Naive B cell (primary cell): ENCODE measurements at regions not wholly inside any gene's neighbourhood (a gene's known extent, or its start where the extent isn't known, plus 50 kb on each side); places are given as distances from the start of the nearest gene placed in this dataset.
A peak's percentile ranks its signal among the peaks of the same experiment; 100 is the strongest.

Experiments used
- ATAC-seq, 2 donors: fragments of 150-1000 bp; cut with Tn5 transposase; 2 replicates each; pipeline ENCODE4 v1.10.0; 2021; ENCODE audit warnings: low read depth in 2 of 2, mild to moderate bottlenecking in 2 of 2, moderate library complexity in 2 of 2
- DNase-seq: peaks from one replicate; pipeline ENCODE4 v3.0.0; 2022
- H3K27ac Mint-ChIP-seq, 6 donors: one replicate each; pipeline ENCODE4 v1.8.0; 2020 to 2022; ENCODE audit warnings: mild to moderate bottlenecking in 6 of 6, mixed read lengths in 6 of 6, moderate library complexity in 5 of 6, inconsistent platforms in 2 of 6
- H3K27me3 Mint-ChIP-seq, 3 donors: one replicate each; pipeline ENCODE4 v1.8.0; 2021 to 2022; ENCODE audit warnings: mixed read lengths in 3 of 3, mild to moderate bottlenecking in 1 of 3
- H3K36me3 Mint-ChIP-seq, 2 donors: one replicate each; pipeline ENCODE4 v1.8.0; 2020 to 2022; ENCODE audit warnings: mixed read lengths in 2 of 2, inconsistent platforms in 1 of 2, mild to moderate bottlenecking in 1 of 2
- H3K4me1 Mint-ChIP-seq, 3 donors: one replicate each; pipeline ENCODE4 v1.8.0; 2020 to 2022; ENCODE audit warnings: mixed read lengths in 3 of 3, inconsistent platforms in 1 of 3, mild to moderate bottlenecking in 1 of 3, moderate library complexity in 1 of 3
- H3K4me3 Mint-ChIP-seq, 8 donors: one replicate each; pipeline ENCODE4 v1.8.0; 2020 to 2022; ENCODE audit warnings: mild to moderate bottlenecking in 8 of 8, mixed read lengths in 8 of 8, moderate library complexity in 8 of 8, inconsistent platforms in 2 of 8
- H3K9me3 Mint-ChIP-seq, 7 donors: one replicate each; pipeline ENCODE4 v1.8.0; 2020 to 2022; ENCODE audit warnings: mixed read lengths in 7 of 7, mild to moderate bottlenecking in 5 of 7, inconsistent platforms in 2 of 7, moderate library complexity in 1 of 7

- no peak for ATAC-seq
- no peak for DNase-seq
- no peak overlapping the region for H3K4me3 Mint-ChIP-seq
- no peak overlapping the region for H3K27ac Mint-ChIP-seq
- H3K27me3 Mint-ChIP-seq = peaks cover 0 to 9% (median 0%) of the 10 kb centered on the region in 3 donors
- H3K9me3 Mint-ChIP-seq = peaks cover 0 to 13% (median 5%) of the 10 kb centered on the region in 7 donors
- H3K36me3 Mint-ChIP-seq = no peaks in the 10 kb centered on the region
- H3K4me1 Mint-ChIP-seq = no peaks in the 10 kb centered on the region
These were observed 189.6 kb downstream of the COX7C start for GRCh38 chr5:86807046-86808031.

- Mint-ChIP-seq H3K9me3 (peaks cover 0 to 6% (median 0%) of the 10 kb centered on the region in 7 donors), H3K27ac (no peak overlapping the region), H3K27me3 (peaks cover 0 to 4% (median 0%) of the 10 kb centered on the region in 3 donors), H3K36me3 (no peaks in the 10 kb centered on the region), H3K4me3 (no peak overlapping the region), H3K4me1 (no peaks in the 10 kb centered on the region)
- DNase-seq (no peak), ATAC-seq (no peak)
These were observed 196.6 kb downstream of the COX7C start for GRCh38 chr5:86814315-86814714.

- DNase-seq = no peak
- no peak for ATAC-seq
- Mint-ChIP-seq H3K4me1 (no peaks in the 10 kb centered on the region), H3K27ac (peak overlapping the region in 1 of 6 donors; percentile 11), H3K4me3 (no peak overlapping the region), H3K27me3 (peaks cover 0 to 3% (median 0%) of the 10 kb centered on the region in 3 donors), H3K36me3 (no peaks in the 10 kb centered on the region), H3K9me3 (peaks cover 0 to 5% (median 0%) of the 10 kb centered on the region in 7 donors)
These were observed 197.2 kb downstream of the COX7C start for GRCh38 chr5:86814907-86815306.

GRCh38 chr5:86824637-86825036 lies 206.9 kb downstream of the COX7C start:
- Mint-ChIP-seq H3K27ac (no peak overlapping the region), H3K36me3 (no peaks in the 10 kb centered on the region), H3K4me1 (no peaks in the 10 kb centered on the region), H3K9me3 (peaks cover 0 to 4% (median 3%) of the 10 kb centered on the region in 7 donors), H3K27me3 (peaks cover 0 to 5% (median 0%) of the 10 kb centered on the region in 3 donors), H3K4me3 (no peak overlapping the region)
- DNase-seq (no peak), ATAC-seq (no peak)

- DNase-seq = no peak
- H3K4me3 Mint-ChIP-seq = no peak overlapping the region
- H3K27ac Mint-ChIP-seq = peak overlapping the region in 1 of 6 donors; percentile 75
- peaks cover 0 to 5% (median 0%) of the 10 kb centered on the region in 3 donors for H3K27me3 Mint-ChIP-seq
- H3K36me3 Mint-ChIP-seq = no peaks in the 10 kb centered on the region
- peaks cover 0 to 12% (median 0%) of the 10 kb centered on the region in 7 donors for H3K9me3 Mint-ChIP-seq
- no peaks in the 10 kb centered on the region for H3K4me1 Mint-ChIP-seq
- no peak for ATAC-seq
These were observed 213.4 kb downstream of the COX7C start for GRCh38 chr5:86831128-86831527.

DNA sequence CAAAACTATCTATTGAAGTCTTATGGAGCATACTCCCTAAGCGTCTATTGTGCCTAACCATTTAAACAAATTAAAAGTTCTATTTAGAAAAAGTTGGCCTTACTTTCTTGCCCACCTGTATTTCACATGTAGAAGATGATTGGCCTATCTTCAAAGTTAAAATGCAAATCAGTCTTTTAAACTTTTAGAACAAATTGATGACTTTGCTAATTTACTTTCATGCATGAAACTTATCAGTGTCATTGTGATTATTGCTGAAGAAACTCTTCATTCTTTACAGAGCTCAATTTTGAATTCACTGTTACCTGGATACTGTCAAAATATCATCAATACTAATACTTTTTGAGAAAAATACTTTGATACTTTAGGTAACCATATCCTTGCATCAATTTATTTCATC lies 216.1 kb downstream of the COX7C start:
- H3K36me3 Mint-ChIP-seq = no peaks in the 10 kb centered on the region

GRCh38 chr5:86837610-86838009 lies 219.9 kb downstream of the COX7C start:
- H3K36me3 Mint-ChIP-seq = no peaks in the 10 kb centered on the region
- no peak overlapping the region for H3K4me3 Mint-ChIP-seq
- ATAC-seq (no peak), DNase-seq (no peak)
- no peak overlapping the region for H3K27ac Mint-ChIP-seq
- no peaks in the 10 kb centered on the region for H3K4me1 Mint-ChIP-seq
- no peaks in the 10 kb centered on the region for H3K27me3 Mint-ChIP-seq
- peaks cover 0 to 3% (median 0%) of the 10 kb centered on the region in 7 donors for H3K9me3 Mint-ChIP-seq

More for the DNA sequence above, 216.1 kb downstream of the COX7C start:
- no peaks in the 10 kb centered on the region for H3K4me1 Mint-ChIP-seq
- ATAC-seq (no peak), DNase-seq (no peak)
- no peak overlapping the region for H3K4me3 Mint-ChIP-seq
- no peak overlapping the region for H3K27ac Mint-ChIP-seq
- peaks cover 0 to 8% (median 0%) of the 10 kb centered on the region in 7 donors for H3K9me3 Mint-ChIP-seq
- no peaks in the 10 kb centered on the region for H3K27me3 Mint-ChIP-seq

DNA sequence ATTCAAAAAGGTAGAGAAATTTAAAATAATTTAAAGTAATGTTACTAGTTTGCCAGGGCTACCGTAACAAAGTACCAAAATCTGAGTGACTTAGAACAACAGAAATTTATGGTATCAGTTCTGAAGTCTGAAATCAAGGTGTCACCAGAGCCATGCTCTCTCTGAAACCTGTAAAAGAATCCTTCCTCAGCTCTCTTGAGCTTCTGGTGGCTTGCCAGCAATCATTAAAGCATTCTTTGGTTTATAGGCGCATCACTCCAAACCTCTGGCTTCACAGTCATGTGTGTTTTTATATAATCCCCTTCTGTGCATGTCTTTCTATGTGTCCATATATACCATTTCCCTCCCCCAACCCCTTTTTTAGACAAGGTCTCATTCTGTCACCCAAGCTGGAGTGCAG lies 220.3 kb downstream of the COX7C start:
- DNase-seq (no peak), ATAC-seq (no peak)
- Mint-ChIP-seq H3K9me3 (peaks cover 0 to 4% (median 0%) of the 10 kb centered on the region in 7 donors), H3K27ac (no peak overlapping the region), H3K4me3 (no peak overlapping the region), H3K4me1 (no peaks in the 10 kb centered on the region), H3K36me3 (no peaks in the 10 kb centered on the region), H3K27me3 (no peaks in the 10 kb centered on the region)

DNA sequence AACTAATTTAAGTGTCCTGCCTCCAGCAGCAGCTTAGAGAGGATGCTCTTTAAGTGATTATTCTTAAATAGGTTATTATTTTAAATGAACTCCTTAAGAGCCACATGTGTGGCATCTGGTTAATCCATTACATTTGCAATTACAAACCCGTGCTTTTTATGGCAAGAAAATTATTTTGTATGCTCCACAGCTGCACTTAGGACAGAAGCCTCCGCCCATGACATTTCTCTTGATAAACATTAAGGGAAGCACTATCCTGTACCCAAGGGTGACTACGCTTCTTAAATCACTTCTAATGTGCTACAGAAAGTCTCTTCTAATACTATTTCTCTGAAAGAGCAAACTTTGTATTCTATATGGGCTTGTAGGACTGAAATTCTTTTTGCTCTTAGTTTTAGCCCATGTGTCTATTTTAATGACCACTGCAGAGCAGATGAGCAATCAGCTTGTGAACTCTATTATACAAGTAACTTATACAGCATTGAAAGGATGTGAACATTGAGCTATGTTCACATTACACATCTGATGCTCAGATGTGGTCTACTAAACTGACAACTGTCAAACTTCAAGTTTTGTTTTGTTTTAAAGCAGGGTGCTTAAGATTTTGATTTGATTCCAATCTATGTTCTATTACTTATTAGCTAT lies 223.4 kb downstream of the COX7C start:
- Mint-ChIP-seq H3K36me3 (no peaks in the 10 kb centered on the region), H3K4me1 (no peaks in the 10 kb centered on the region), H3K4me3 (no peak overlapping the region), H3K9me3 (peaks cover 0 to 8% (median 0%) of the 10 kb centered on the region in 7 donors), H3K27ac (no peak overlapping the region), H3K27me3 (no peaks in the 10 kb centered on the region)
- ATAC-seq (no peak), DNase-seq (no peak)

DNA sequence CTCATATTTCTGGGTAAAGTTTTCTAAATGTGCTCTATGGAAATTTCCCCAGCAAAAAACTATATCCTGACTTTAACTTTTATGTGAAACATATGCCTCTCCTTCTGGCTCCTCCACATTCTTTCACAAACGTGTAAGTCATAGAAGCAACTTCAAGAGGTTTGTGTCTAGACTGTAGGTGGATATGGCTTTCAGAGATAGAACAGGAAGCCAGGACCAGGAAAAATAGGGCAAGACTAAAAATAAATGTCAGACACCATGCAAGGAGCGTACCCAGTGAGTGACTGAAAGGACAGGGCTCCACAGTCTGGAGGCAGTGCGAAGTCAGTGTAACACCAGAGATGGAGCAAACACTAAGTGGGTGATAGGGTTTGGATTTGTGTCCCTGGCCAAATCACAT lies 240.7 kb downstream of the COX7C start:
- H3K9me3 Mint-ChIP-seq = peaks cover 0 to 4% (median 0%) of the 10 kb centered on the region in 7 donors
- peaks cover 5 to 10% (median 6%) of the 10 kb centered on the region in 3 donors for H3K27me3 Mint-ChIP-seq
- H3K27ac Mint-ChIP-seq = no peak overlapping the region
- H3K4me3 Mint-ChIP-seq = no peak overlapping the region
- no peaks in the 10 kb centered on the region for H3K36me3 Mint-ChIP-seq
- DNase-seq (no peak), ATAC-seq (no peak)
- H3K4me1 Mint-ChIP-seq = no peaks in the 10 kb centered on the region

- ATAC-seq = no peak
- Mint-ChIP-seq H3K4me1 (no peaks in the 10 kb centered on the region), H3K27me3 (peaks cover 0 to 13% (median under 1%) of the 10 kb centered on the region in 3 donors), H3K9me3 (no peaks in the 10 kb centered on the region), H3K27ac (no peak overlapping the region), H3K4me3 (no peak overlapping the region), H3K36me3 (no peaks in the 10 kb centered on the region)
- no peak for DNase-seq
These were observed 243.8 kb downstream of the COX7C start for GRCh38 chr5:86861512-86861911.

DNA sequence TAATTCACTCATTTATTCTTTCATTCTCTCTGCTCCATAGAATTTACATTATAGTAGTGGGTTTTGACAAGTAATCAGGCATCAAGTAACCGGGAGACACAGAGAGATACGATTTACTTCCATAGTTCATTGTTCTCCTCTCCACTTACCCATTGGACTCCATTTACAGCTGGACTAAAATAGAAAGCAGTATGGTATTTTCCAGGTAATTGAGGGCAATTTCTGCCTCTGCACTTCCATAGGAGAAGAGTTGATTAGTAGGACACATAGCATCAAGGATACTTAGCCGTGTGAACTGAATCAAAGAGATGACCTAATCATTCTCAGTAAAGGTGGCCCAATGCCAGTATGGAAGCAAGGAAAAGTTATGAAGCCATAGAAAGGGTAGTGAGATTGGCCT lies 244.4 kb downstream of the COX7C start:
- H3K36me3 Mint-ChIP-seq = no peaks in the 10 kb centered on the region
- H3K27me3 Mint-ChIP-seq = peaks cover 0 to 19% (median 7%) of the 10 kb centered on the region in 3 donors
- H3K4me1 Mint-ChIP-seq = no peaks in the 10 kb centered on the region
- no peak overlapping the region for H3K27ac Mint-ChIP-seq
- DNase-seq (no peak), ATAC-seq (no peak)
- H3K4me3 Mint-ChIP-seq = no peak overlapping the region
- no peaks in the 10 kb centered on the region for H3K9me3 Mint-ChIP-seq

- peaks cover 0 to 19% (median 11%) of the 10 kb centered on the region in 3 donors for H3K27me3 Mint-ChIP-seq
- ATAC-seq = no peak
- no peak overlapping the region for H3K27ac Mint-ChIP-seq
- no peaks in the 10 kb centered on the region for H3K36me3 Mint-ChIP-seq
- DNase-seq = no peak
- H3K9me3 Mint-ChIP-seq = no peaks in the 10 kb centered on the region
- H3K4me1 Mint-ChIP-seq = peaks cover 0 to 4% (median 0%) of the 10 kb centered on the region in 3 donors
- H3K4me3 Mint-ChIP-seq = no peak overlapping the region
These were observed 246.3 kb downstream of the COX7C start for GRCh38 chr5:86864051-86864450.
